ENCODE measurements at regions not wholly inside any gene's neighbourhood (a gene's known extent, or its start where the extent isn't known, plus 50 kb on each side); places are given as distances from the start of the nearest gene placed in this dataset.

- Histone ChIP-seq H3K9me3 (ENCODE audit: control insufficient read depth in 1 of 2, insufficient read depth in 1 of 2, low read depth in 1 of 2, low read length in 2 of 2) (no peaks in the 10 kb centered on the region), H3K9me2 (ENCODE audit: insufficient read depth) (no peaks in the 10 kb centered on the region; the same call in 1 of the 2 replicates), H3K4me3 (replicated peaks in 1 of 2; ENCODE audit: low read depth in 1 of 2, low read length in 2 of 2) (no peak overlapping the region), H3K27me3 (ENCODE audit: insufficient read depth, low read length) (no peaks in the 10 kb centered on the region), H3K9ac (ENCODE audit: low read length) (no peak overlapping the region), H4K20me1 (ENCODE audit: insufficient read depth) (no peaks in the 10 kb centered on the region; the same call in 1 of the 2 replicates), H2AFZ (ENCODE audit: low read depth, low read length, poor library complexity, severe bottlenecking) (no peak overlapping the region), H3K36me3 (ENCODE audit: control insufficient read depth in 1 of 2, insufficient read depth in 2 of 2, low read length in 2 of 2) (no peaks in the 10 kb centered on the region), H3K4me2 (ENCODE audit: low read length) (no peak overlapping the region), H3K79me2 (ENCODE audit: insufficient read depth, low read length) (no peaks in the 10 kb centered on the region), H3K4me1 (ENCODE audit: control insufficient read depth in 1 of 2, insufficient read depth in 2 of 2, low read length in 2 of 2) (no peaks in the 10 kb centered on the region), H3K27ac (ENCODE audit: low read depth, low read length) (no peak overlapping the region)
- DNase-seq (ENCODE audit: low read depth, low spot score), result no peak
- no peak for TF ChIP-seq ATF3 (IDR thresholded peaks at IDR 0.05)
- no peak for TF ChIP-seq CEBPB (IDR thresholded peaks at IDR 0.05; ENCODE audit: low read depth)
- TF ChIP-seq ZFX (IDR thresholded peaks at IDR 0.05), result no peak
- no peak for TF ChIP-seq SIN3A (IDR thresholded peaks at IDR 0.05; ENCODE audit: low read depth)
- TF ChIP-seq CBX3 (IDR thresholded peaks at IDR 0.05; ENCODE audit: low read depth), result no peak
- TF ChIP-seq CTCF (IDR thresholded peaks at IDR 0.05 in 2 of 3, conservative IDR thresholded peaks at IDR 0.05 in 1 of 3; ENCODE audit: borderline replicate concordance in 1 of 3, insufficient read depth in 1 of 3, low read depth in 2 of 3, low read length in 2 of 3), result no peak
- no peak for TF ChIP-seq SP1 (IDR thresholded peaks at IDR 0.05; ENCODE audit: low read depth)
- TF ChIP-seq SRF (IDR thresholded peaks at IDR 0.05; ENCODE audit: low read depth), result no peak
- no peak for TF ChIP-seq ZBTB33 (IDR thresholded peaks at IDR 0.05; ENCODE audit: extremely low read depth, insufficient replicate concordance, low read length)
- TF ChIP-seq RAD21 (IDR thresholded peaks at IDR 0.05; ENCODE audit: low read depth), result no peak
- TF ChIP-seq REST (IDR thresholded peaks at IDR 0.05; ENCODE audit: low read depth), result no peak
- no peak for TF ChIP-seq POLR2A (IDR thresholded peaks at IDR 0.05; ENCODE audit: borderline replicate concordance, extremely low read depth, insufficient read depth, insufficient read length)
- no peak for TF ChIP-seq JUND (IDR thresholded peaks at IDR 0.05)
- TF ChIP-seq ELF1 (IDR thresholded peaks at IDR 0.05; ENCODE audit: borderline replicate concordance, low read depth), result no peak
- no TSS peak for BruUV-seq (replicated peaks)
- ATAC-seq, result no peak
- ChIA-PET POLR2A (no interaction called here), RAD21 (ENCODE audit: low non-redundant PET in 1 of 2, low total read pairs in 2 of 2, uncharacterized antibody in 2 of 2, unreplicated experiment in 2 of 2) (no interaction called here), CTCF (no interaction called here)
- intact Hi-C loops (cut with micrococcal nuclease), result no loop called here
Observed at GRCh38 chr4:137029026-137029425, 503.3 kb downstream of the PCDH18 start.

Measured in HCT116 (cell line).